ENCODE measurements at regions not wholly inside any gene's neighbourhood (a gene's known extent, or its start where the extent isn't known, plus 50 kb on each side); places are given as distances from the start of the nearest gene placed in this dataset.

DNA sequence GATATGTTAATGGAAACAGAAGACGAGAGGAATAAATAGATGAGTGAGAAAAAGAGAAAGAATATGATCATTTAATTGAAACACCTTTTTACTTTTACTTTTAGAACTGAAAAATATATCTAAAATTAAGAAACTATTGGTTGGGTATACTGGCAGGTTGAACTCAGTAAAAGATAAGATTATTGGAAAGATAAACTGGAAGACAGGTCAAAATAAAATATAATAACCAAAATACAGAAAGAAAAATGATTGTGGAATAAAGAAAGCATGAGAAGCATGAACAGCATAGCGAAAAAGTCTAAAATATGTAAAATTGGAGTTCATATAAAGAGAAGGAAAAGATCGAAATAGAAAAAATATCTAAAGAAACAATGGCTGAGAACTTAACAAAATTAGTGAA, 242.2 kb upstream of the MIR17HG start:
- WGBS, 2 experiments (ENCODE audit: extremely low coverage in 2 of 2, insufficient read length in 1 of 2) = 100% methylated on average over 1 of the region's 3 CpGs; no CpG with 5 or more reads in 1 of the 2 experiments
- intact Hi-C loops (cut with micrococcal nuclease) (no loop called here), in situ Hi-C loops (cut with MboI; ENCODE audit: low sequenced_read_pairs) (no loop called here), dilution Hi-C loops (cut with HindIII; ENCODE audit: low sequenced_read_pairs, unreplicated experiment) (no loop called here)
- no peak overlapping the region for H3K14ac ChIP-seq (replicated peaks; ENCODE audit: low read depth, low read length)
- no peak overlapping the region for H2AK9ac ChIP-seq (replicated peaks; ENCODE audit: low read depth, low read length, poor library complexity)
- H3K4me1 ChIP-seq (ENCODE audit: control insufficient read depth, insufficient read depth, low read length) = no peaks in the 10 kb centered on the region
- H4K8ac ChIP-seq (ENCODE audit: low read depth in 2 of 2, low read length in 2 of 2) = no peak overlapping the region
- H3K9me3 ChIP-seq (ENCODE audit: control insufficient read depth, insufficient read depth, low read length) = no peaks in the 10 kb centered on the region; the same call in 1 of the 2 replicates
- no TSS peak for BruUV-seq (replicated peaks)
- ATAC-seq (ENCODE audit: low read depth) (no peak), DNase-seq (no peak)
- no peak overlapping the region for H4K5ac ChIP-seq (ENCODE audit: low read depth, low read length)
- no peak overlapping the region for H3K4me2 ChIP-seq (ENCODE audit: low read depth, low read length)
- no peaks in the 10 kb centered on the region for H3K36me3 ChIP-seq (ENCODE audit: control insufficient read depth, insufficient read depth, low read length)
- ChIA-PET CTCF (no interaction called here), POLR2A (ENCODE audit: unreplicated experiment) (no interaction called here)
- H2AFZ ChIP-seq (replicated peaks; ENCODE audit: low read length, poor library complexity) = no peak overlapping the region
- H3K79me1 ChIP-seq (ENCODE audit: low read depth in 1 of 2, low read length in 2 of 2) = no peaks in the 10 kb centered on the region
- no peak overlapping the region for H3K4ac ChIP-seq (ENCODE audit: low read depth, low read length)
- H2BK120ac ChIP-seq (ENCODE audit: low read depth, low read length) = no peak overlapping the region
- no peaks in the 10 kb centered on the region for H4K20me1 ChIP-seq (ENCODE audit: insufficient read depth, low read length)
- no peak overlapping the region for H3K9ac ChIP-seq (ENCODE audit: low read depth, low read length)
- no peak overlapping the region for H3K27ac ChIP-seq (ENCODE audit: insufficient read depth, low read length)
- H2BK20ac ChIP-seq (ENCODE audit: low read depth, low read length) = no peak overlapping the region
- TF ChIP-seq RFX5 (IDR thresholded peaks at IDR 0.05; ENCODE audit: low read depth, low read length) = no peak
- TF ChIP-seq MXI1 (IDR thresholded peaks at IDR 0.05; ENCODE audit: borderline replicate concordance, low read depth, low read length) = no peak
- TF ChIP-seq MAZ (IDR thresholded peaks at IDR 0.05; ENCODE audit: borderline replicate concordance, low read depth, low read length) = no peak
- TF ChIP-seq, protein P1, sequence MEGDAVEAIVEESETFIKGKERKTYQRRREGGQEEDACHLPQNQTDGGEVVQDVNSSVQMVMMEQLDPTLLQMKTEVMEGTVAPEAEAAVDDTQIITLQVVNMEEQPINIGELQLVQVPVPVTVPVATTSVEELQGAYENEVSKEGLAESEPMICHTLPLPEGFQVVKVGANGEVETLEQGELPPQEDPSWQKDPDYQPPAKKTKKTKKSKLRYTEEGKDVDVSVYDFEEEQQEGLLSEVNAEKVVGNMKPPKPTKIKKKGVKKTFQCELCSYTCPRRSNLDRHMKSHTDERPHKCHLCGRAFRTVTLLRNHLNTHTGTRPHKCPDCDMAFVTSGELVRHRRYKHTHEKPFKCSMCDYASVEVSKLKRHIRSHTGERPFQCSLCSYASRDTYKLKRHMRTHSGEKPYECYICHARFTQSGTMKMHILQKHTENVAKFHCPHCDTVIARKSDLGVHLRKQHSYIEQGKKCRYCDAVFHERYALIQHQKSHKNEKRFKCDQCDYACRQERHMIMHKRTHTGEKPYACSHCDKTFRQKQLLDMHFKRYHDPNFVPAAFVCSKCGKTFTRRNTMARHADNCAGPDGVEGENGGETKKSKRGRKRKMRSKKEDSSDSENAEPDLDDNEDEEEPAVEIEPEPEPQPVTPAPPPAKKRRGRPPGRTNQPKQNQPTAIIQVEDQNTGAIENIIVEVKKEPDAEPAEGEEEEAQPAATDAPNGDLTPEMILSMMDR (conservative IDR thresholded peaks at IDR 0.05; ENCODE audit: low read depth, low read length) = no peak
- TF ChIP-seq RCOR1 (IDR thresholded peaks at IDR 0.05; ENCODE audit: insufficient replicate concordance, low read length) = no peak
- no peak for TF ChIP-seq POLR2A (IDR thresholded peaks at IDR 0.05; ENCODE audit: low read depth, low read length)
- TF ChIP-seq RAD21 (IDR thresholded peaks at IDR 0.05; ENCODE audit: low read length) = no peak
- no peak for TF ChIP-seq SMC3 (IDR thresholded peaks at IDR 0.05; ENCODE audit: low read depth, low read length)
- TF ChIP-seq BHLHE40 (IDR thresholded peaks at IDR 0.05; ENCODE audit: low read depth, low read length) = no peak
- TF ChIP-seq, protein P2, sequence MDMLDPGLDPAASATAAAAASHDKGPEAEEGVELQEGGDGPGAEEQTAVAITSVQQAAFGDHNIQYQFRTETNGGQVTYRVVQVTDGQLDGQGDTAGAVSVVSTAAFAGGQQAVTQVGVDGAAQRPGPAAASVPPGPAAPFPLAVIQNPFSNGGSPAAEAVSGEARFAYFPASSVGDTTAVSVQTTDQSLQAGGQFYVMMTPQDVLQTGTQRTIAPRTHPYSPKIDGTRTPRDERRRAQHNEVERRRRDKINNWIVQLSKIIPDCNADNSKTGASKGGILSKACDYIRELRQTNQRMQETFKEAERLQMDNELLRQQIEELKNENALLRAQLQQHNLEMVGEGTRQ (IDR thresholded peaks at IDR 0.05; ENCODE audit: low read depth, low read length) = no peak
- TF ChIP-seq, protein P3, sequence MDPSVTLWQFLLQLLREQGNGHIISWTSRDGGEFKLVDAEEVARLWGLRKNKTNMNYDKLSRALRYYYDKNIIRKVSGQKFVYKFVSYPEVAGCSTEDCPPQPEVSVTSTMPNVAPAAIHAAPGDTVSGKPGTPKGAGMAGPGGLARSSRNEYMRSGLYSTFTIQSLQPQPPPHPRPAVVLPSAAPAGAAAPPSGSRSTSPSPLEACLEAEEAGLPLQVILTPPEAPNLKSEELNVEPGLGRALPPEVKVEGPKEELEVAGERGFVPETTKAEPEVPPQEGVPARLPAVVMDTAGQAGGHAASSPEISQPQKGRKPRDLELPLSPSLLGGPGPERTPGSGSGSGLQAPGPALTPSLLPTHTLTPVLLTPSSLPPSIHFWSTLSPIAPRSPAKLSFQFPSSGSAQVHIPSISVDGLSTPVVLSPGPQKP (IDR thresholded peaks at IDR 0.05; ENCODE audit: borderline replicate concordance, low read depth, low read length) = no peak
- no peak for TF ChIP-seq FOS (IDR thresholded peaks at IDR 0.05; ENCODE audit: low read depth, low read length)
- TF ChIP-seq MAFK (IDR thresholded peaks at IDR 0.05; ENCODE audit: low read depth, low read length) = no peak
- H3K4me3 ChIP-seq (ENCODE audit: insufficient read depth, low read depth, low read length) = no peak overlapping the region
- no peak overlapping the region for H4K91ac ChIP-seq (ENCODE audit: insufficient read depth, low read depth, low read length)
- no peak overlapping the region for H3K23ac ChIP-seq (ENCODE audit: low read depth, low read length)
- no peak overlapping the region for H2AK5ac ChIP-seq (ENCODE audit: low read depth, low read length)
- no peaks in the 10 kb centered on the region for H3K9me1 ChIP-seq (ENCODE audit: insufficient read depth, low read length)
- H3K56ac ChIP-seq (ENCODE audit: extremely low read depth, insufficient read depth, low read length) = no peak overlapping the region
- H3K27me3 ChIP-seq (ENCODE audit: control insufficient read depth, insufficient read depth, low read length) = no peaks in the 10 kb centered on the region
- H3K18ac ChIP-seq (ENCODE audit: low read depth, low read length) = no peak overlapping the region
- no peak overlapping the region for H2BK5ac ChIP-seq (ENCODE audit: low read depth, low read length, poor library complexity, severe bottlenecking)
- H2BK15ac ChIP-seq (ENCODE audit: low read depth, low read length) = no peak overlapping the region

All from IMR-90 (cell line).